ENCODE measurements at regions not wholly inside any gene's neighbourhood (a gene's known extent, or its start where the extent isn't known, plus 50 kb on each side); places are given as distances from the start of the nearest gene placed in this dataset.

GRCh38 chr4:20422398-20422797 lies 170.7 kb downstream of the SLIT2 start:
- TF ChIP-seq TAF1 (CRISPR knock-in tag; IDR thresholded peaks at IDR 0.05) (no peak), E2F1 (CRISPR knock-in tag; IDR thresholded peaks at IDR 0.05) (no peak), U2AF1 (optimal IDR thresholded peaks at IDR 0.05; ENCODE audit: low read depth, low read length) (no peak)
